ENCODE measurements at regions not wholly inside any gene's neighbourhood (a gene's known extent, or its start where the extent isn't known, plus 50 kb on each side); places are given as distances from the start of the nearest gene placed in this dataset.
A peak's percentile ranks its signal among the peaks of the same experiment; 100 is the strongest.

- DNase-seq (ENCODE audit: low spot score), result no peak
These were observed 135.6 kb downstream of the ACTL7B start for GRCh38 chr9:108720191-108720642.

- no peak for DNase-seq (ENCODE audit: low spot score)
These were observed 145.4 kb downstream of the ACTL7B start for GRCh38 chr9:108710424-108710823.

GRCh38 chr9:108709997-108710396 is 145.8 kb downstream of the ACTL7B start:
- no peak for DNase-seq (ENCODE audit: low spot score)

GRCh38 chr9:108709126-108709525 is 146.7 kb downstream of the ACTL7B start:
- no peak for DNase-seq (ENCODE audit: low spot score)

GRCh38 chr9:108708448-108708847 is 147.3 kb downstream of the ACTL7B start:
- no peak for DNase-seq (ENCODE audit: low spot score)

GRCh38 chr9:108707120-108707519 is 148.7 kb downstream of the ACTL7B start:
- no peak for DNase-seq (ENCODE audit: low spot score)

- DNase-seq (ENCODE audit: low spot score), result peak; percentile 71
These were observed 151.5 kb downstream of the ACTL7B start for GRCh38 chr9:108704156-108704852.

GRCh38 chr9:108703429-108703828 is 152.4 kb downstream of the ACTL7B start:
- DNase-seq (ENCODE audit: low spot score), result no peak

- DNase-seq (ENCODE audit: low spot score), result no peak
These were observed 153.1 kb downstream of the ACTL7B start for GRCh38 chr9:108702681-108703080.

- DNase-seq (ENCODE audit: low spot score), result no peak
These were observed 157.0 kb downstream of the ACTL7B start for GRCh38 chr9:108698801-108699200.

GRCh38 chr9:108698231-108698630 is 157.6 kb downstream of the ACTL7B start:
- DNase-seq (ENCODE audit: low spot score), result no peak

- no peak for DNase-seq (ENCODE audit: low spot score)
These were observed 159.6 kb downstream of the ACTL7B start for GRCh38 chr9:108696156-108696555.

GRCh38 chr9:108694170-108694569 is 161.6 kb downstream of the ACTL7B start:
- no peak for DNase-seq (ENCODE audit: low spot score)

GRCh38 chr9:108691614-108692013 is 164.2 kb downstream of the ACTL7B start:
- no peak for DNase-seq (ENCODE audit: low spot score)

GRCh38 chr9:108688676-108689075 is 167.1 kb downstream of the ACTL7B start:
- DNase-seq (ENCODE audit: low spot score), result no peak

- DNase-seq (ENCODE audit: low spot score), result no peak
These were observed 167.7 kb downstream of the ACTL7B start for GRCh38 chr9:108688051-108688450.

GRCh38 chr9:108687006-108687987 is 168.5 kb downstream of the ACTL7B start:
- peak; percentile 51 for DNase-seq (ENCODE audit: low spot score)

GRCh38 chr9:108684288-108685025 is 171.3 kb downstream of the ACTL7B start:
- DNase-seq (ENCODE audit: low spot score), result no peak

- DNase-seq (ENCODE audit: low spot score), result no peak
These were observed 172.5 kb downstream of the ACTL7B start for GRCh38 chr9:108683245-108683644.

- DNase-seq (ENCODE audit: low spot score), result no peak
These were observed 173.8 kb downstream of the ACTL7B start for GRCh38 chr9:108681851-108682590.

GRCh38 chr9:108680946-108681345 is 174.8 kb downstream of the ACTL7B start:
- DNase-seq (ENCODE audit: low spot score), result no peak

- DNase-seq (ENCODE audit: low spot score), result no peak
These were observed 178.0 kb downstream of the ACTL7B start for GRCh38 chr9:108677776-108678175.
